ENCODE measurements at regions not wholly inside any gene's neighbourhood (a gene's known extent, or its start where the extent isn't known, plus 50 kb on each side); places are given as distances from the start of the nearest gene placed in this dataset.

DNA sequence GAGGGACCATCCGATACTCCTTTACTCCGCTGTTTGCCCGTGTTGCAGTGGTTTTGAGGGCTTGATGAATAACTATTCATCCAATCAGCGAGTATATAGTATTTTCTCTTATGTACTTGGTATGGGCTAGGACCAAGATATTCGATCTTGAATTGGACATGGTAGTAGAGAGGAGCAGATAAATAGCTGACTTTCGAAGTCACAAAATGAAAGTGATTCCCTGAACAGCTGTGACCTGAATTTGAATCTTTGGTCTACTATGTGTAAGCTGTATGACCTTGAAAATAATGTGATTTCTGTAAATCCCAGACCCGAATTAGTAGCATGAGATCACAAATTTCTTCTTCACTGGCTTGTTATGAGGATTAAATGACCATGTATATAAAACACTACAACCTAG, 134.4 kb downstream of the TUSC1 start:
- TF ChIP-seq CTCF (conservative IDR thresholded peaks at IDR 0.05 in 1 of 2, IDR thresholded peaks at IDR 0.05 in 1 of 2; ENCODE audit: extremely low read depth in 1 of 2, insufficient read depth in 1 of 2, low read depth in 1 of 2, low read length in 2 of 2): no peak
- no peak for TF ChIP-seq EZH2 (IDR thresholded peaks at IDR 0.05; ENCODE audit: borderline replicate concordance, low read length)

All from mammary epithelial cell (primary cell).